ENCODE measurements at regions not wholly inside any gene's neighbourhood (a gene's known extent, or its start where the extent isn't known, plus 50 kb on each side); places are given as distances from the start of the nearest gene placed in this dataset.

DNA sequence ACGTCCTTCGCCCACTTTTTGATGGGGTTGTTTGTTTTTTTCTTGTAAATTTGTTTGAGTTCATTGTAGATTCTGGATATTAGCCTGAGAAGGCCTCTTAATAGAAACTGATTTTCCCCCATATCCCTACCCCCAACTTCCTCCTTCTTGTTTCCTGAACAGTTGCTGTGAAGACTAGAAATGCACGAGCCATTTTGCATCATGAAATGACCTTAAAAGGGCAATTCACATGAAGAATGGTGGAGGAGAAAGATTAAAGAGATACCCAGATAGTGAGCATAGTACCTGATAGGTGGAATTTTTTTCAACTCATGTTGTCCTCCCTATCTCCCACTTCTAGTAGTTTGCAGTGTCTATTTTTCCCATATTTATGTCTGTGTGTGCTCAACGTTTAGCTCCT lies 55.2 kb upstream of the KCNH8 start:
- DNase-seq (ENCODE audit: low spot score), result no peak

DNA sequence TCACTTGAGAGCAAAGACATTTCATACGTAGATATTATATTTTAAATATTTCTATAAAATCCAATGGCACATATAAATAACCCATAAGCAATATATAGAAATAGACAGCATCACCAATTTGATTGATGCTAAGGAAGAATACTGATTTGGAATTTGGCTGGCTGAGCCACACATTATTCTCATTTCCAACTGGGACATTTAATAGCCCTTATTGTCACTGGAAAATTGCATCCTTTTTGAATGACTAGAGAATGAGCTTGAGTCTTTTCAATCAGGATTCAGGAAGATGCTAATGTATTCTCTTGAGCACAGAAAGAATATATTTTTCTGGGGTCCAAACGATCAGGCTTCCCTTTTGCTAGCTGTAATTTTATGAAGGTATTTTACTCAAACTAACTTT lies 70.9 kb upstream of the KCNH8 start:
- DNase-seq (ENCODE audit: low spot score), result no peak

DNA sequence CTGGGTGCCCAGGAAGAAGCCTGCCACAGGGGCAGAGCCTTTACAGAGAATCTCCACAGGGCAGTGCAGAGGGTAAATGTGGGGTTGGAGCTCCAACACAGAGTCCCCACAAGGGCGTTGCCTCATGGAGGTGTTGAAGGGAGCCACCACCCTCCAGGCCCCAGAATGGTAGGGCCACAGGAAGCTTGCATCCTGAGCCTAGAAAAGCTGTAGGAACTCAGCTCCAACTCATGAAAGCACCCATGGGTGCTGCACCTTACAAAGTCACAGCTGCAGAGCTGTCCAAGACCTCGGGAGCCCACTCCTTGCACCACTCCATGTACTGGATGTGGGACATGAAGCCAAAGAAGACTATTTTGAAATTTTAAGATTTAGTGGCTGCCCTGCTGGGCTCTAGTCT lies 73.3 kb upstream of the KCNH8 start:
- no peak for DNase-seq (ENCODE audit: low spot score)

DNA sequence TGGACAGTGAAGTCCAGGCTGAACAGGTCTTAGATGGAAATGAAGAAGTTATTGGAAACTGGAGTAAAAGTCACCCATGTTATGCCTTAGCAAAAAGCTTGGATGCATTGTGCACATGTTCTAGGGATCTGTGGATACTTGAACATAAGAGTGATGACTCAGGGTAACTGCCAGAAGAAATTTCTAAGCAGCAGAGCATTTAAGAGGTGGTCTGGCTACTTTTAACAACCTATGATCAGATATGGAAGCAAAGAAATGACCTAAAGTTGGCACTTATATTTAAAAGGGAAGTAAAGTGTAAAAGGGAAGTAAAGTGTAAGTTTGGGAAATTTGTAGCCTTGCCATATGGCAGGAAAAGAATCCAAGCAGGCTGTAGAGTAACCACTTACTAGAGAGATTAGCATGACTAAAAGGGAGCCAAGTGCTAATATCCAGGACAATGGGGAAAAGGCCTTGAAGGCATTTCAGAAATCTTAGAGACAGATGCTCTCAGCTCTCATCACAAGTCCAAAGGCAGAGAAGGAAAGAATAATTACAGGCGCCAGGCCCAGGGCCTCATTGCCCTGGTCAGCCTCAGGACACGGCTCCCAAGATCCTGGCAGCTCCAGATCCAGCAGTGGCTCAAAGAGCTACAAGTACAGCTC lies 73.9 kb upstream of the KCNH8 start:
- DNase-seq (ENCODE audit: low spot score), result no peak

DNA sequence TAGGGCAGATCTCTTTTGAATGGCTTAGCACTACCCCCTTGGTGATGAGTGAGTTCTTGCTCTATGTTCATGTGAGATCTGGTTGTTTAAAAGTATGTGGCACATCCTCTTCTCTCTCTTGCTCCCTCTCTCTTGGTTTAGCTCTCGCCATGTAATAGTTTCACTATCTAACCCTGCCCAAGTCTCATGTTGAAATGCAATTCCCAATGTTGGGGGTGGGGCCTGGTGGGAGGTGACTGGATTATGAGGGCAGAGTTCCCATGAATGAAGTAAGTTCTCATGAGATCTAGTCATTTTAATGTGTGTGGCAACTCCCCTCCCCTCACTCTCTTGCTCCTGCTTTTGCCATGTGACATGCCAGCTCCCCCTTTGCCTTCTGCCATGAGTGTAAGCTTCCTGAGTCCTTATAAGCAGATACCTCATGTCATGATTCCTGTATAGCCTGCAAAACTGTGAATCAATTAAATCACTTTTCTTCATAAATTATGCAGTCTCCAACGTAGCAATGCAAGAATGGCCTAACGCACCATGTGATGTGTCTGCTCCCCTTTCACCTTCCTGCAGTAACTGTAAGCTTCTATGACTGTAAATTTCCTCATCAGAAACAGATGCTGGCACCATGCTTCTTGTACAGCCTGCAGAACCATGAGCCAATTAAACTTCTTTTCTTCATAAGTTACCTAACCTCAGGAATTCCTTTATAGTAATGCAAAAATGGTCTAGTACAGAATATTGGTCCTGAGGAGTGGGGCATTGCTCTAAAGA lies 74.8 kb upstream of the KCNH8 start:
- no peak for DNase-seq (ENCODE audit: low spot score)

DNA sequence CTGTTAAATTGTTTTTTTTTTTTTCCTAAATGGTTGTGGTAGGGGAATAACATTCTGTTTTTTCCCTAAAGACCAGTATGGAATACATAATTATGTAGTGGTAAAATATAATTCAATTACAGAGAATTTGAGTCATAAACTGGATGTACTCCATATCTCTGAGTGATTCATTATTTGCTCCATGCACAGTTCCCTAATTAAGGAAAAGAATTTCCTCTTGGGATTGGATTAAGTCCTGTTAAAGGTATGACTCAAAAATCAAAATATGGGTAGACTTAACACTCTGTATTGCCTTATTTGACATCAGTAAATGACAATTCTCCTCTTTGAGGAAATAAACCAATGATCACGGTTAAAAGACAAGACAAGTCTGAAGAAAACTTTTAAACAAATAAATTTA lies 78.0 kb upstream of the KCNH8 start:
- DNase-seq (ENCODE audit: low spot score), result no peak

DNA sequence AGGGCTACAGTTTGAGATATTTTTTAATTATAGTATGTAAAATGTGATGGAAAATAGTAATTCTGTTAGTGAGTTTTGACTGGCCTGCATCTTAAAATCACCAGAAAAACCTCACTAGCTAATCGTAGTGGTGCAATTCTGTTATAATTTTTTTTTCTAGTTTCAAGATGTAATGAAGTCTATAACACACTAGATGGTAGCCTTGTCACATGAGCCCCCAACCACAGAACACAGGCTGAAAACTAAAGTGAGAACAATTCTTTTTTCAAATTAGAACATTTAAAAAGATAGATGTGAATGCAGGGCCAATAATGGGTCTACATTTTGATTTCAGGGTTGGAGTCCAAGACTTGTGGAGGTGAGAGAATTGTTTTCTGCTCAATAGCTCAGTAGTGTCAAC lies 83.3 kb upstream of the KCNH8 start:
- no peak for DNase-seq (ENCODE audit: low spot score)

DNA sequence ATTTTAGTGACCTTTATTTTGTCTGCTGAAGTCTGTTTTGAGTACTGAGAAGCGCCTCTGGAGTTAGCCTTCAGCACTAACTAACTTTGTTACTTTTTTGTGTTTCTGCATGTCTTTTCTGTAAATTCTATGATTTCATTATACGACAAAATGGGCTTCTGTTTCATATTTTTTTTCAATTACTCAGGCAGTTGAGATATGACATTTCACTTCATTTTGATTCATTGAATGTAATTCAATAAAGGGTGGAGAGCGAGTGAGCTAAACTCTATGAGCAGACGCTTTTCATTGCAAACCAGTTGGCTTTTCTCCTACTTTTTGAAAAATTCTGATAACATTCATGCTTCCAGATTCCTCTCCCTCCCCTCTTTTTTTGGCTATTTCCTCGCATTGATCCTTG lies 84.4 kb upstream of the KCNH8 start:
- DNase-seq (ENCODE audit: low spot score), result no peak

DNA sequence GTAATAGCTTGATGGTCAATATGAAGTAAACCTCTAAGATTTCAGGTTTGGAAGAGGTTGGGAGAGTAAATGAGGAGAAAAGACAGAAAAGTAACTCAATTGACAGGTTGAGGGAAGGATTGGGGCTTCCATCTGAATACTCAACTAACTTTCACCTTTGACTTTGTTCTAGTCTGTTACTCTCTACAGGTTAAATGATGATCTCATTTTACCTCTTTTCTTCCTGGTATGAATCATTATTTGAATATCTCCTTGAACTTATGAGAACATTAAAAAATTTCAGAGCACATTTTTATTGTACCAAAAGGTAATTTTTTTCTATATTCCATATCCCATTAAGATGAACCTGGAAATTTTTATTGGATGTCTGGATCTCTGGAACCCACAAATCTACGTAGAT lies 87.9 kb upstream of the KCNH8 start:
- no peak for DNase-seq (ENCODE audit: low spot score)

DNA sequence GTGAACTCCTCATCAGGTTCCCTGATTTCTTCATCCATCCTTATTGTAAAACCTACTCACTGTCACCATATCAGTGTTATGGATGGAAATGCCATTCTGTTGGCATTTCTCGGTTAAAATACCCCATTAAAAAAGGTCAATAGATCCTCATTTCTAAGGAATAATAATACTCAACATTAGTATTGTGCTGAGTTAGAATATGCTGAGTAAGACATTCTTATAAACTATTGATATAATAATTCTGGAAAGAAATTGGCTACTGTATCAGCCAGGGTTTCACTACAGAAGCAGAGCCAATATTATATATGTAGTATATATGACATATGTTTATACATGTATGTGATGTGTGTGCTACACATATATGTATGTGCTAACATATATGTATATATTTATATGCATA lies 95.4 kb upstream of the KCNH8 start:
- no peak for DNase-seq (ENCODE audit: low spot score)

DNA sequence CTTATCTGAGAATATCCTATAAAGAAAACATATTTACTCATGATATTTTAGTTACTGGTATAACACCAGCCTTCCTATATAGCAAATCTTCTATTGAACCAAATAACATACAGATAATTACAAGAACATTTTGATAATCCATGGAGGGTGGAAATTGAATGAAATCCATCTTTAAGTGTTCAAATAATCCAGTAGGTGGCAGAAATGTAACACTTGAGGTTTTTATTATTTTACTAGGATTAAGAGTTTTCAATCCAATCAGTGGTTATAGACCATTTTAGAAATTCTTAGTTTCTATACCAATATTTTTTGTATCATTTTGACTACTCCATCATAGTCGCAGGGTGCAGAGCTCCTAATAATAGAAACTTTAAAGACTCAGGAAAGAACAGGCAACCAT lies 101.9 kb upstream of the KCNH8 start:
- DNase-seq (ENCODE audit: low spot score), result no peak

DNA sequence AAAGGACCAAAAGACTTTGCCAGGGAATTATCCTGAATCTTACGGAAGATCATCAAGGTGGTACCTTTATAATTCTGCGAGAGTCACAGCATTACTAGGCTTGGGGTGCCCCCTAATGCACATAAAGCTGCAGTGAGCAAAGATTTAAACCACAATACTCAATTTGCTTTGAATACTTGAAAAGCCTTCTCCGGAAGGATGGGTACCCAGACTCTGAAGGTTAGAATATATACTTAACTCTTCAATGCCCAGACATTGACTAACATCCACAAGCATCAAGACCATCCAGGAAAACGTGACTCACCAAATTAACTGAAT lies 117.8 kb upstream of the KCNH8 start:
- DNase-seq (ENCODE audit: low spot score), result no peak

DNA sequence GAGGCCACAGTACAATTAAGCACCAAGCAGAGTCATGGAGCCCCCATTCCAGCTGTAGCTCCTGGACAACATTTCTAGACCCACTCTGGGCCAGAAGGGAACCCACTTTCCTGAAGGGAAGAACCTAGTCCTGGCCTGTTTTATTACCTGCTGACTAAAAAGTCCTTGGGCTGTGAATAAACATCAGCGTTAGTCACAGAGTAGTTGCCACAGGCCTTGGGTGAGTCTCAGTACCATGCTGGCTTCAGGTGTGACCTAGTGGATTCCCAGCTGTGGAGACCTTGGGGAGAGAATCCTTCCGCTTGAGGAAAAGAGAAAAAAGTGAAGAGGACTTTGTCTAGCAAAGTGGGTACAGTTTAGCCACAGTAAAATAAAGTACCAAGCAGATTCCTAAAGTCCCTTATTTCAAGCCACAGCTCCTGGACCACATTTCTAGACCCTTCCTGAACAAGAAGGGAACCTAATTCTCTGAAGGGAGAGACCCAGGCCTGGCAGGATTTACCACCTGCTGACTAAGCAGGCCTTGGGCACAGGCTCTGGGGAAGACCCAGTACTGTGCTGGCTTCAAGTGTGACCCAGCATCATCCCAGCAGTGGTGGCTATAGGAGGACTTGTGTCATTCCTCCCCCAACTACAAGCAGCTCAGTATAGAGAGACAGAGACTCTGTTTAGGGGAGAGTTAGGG lies 118.3 kb upstream of the KCNH8 start:
- DNase-seq (ENCODE audit: low spot score), result no peak

DNA sequence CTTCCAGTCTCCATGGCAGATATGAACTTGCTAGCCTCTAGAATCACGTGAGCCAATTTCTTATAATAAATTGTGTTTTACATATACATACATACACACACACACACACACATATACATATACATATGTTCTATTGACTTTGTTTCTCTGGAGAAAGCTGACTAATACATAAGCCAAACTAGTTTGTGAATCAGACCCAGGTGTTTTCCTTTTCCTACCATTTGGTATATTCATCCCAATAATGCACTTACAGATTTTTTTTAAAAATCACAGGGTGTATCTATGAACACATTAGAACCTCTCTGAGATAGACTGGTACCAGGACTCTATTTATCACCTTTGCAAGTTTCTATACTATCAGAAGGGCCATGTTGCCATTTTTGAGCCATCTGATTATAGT lies 122.9 kb upstream of the KCNH8 start:
- no peak for DNase-seq (ENCODE audit: low spot score)

DNA sequence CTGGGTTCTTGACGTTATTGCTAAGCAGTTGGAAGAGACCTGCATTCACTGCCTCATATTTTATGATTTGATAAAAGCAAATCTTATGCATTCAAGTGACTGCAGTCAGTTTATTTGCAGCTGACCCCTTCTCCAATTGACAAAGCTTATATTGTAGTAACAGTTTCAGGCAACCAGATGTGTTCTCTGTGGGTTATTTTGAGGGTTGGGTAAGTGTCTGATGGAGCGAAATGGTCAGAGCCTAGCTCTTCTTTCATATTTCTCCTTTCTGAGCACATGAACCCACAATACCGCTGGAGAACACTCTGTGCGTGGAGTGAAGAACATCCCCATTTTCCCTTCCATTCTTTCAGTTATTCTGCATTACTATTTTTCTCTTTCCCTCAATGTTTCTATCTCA lies 125.8 kb upstream of the KCNH8 start:
- DNase-seq (ENCODE audit: low spot score), result no peak

DNA sequence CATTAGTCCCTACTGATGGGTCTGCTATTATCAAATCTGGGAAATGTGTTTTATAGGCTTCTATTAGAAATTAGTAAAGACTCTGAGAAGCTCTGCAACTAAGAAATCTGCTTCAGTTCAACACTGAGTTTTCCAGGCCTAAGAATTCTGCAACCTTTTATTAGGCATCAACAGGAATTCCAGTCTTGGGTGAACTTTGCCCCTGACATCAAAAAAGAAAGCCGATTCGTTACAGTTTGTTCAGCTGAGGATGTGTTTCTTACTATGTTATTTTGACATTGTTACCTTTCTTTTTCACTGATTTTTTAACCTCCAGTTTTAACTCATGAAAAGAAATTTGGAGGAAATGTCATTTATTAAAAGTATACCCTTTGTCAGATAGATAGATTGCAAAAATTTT lies 131.5 kb upstream of the KCNH8 start:
- no peak for DNase-seq (ENCODE audit: low spot score)

DNA sequence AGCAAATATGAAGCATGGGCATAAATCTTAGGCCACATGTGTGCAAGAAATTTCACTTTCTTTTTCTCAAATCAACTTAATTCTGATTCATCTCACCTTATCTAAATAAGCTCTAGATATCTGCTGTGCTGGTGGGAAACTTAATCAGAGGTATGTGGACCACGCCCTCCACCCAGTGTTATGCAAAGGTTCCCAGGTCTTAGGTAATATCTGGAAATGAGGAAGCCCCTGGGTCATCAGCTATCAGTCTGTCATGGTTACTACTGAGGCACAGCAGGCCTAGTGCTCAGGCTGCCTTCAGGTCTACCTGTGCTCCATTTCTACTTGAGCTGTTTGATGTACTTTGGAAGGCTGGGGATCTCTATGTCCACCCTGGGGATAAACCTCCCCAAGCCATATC lies 134.4 kb upstream of the KCNH8 start:
- no peak for DNase-seq (ENCODE audit: low spot score)

DNA sequence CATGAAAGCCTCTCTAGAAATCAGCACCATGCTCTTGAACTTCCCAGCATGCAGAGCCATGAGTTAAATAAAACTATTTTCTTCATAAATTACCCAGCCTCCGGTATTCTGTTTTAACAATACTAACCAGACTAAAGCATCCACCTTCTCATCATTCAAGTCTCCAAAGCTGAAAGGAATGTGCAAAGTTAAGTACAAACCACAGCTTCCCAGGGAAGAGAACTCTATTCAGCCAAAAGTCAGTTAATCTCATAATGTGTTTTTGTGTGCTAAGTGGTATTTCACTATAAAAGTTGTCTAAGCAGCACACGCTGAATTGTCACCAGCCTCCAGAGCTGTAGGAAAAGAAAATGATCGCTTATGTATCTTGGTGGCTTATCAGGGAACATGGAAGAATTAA lies 135.5 kb upstream of the KCNH8 start:
- DNase-seq (ENCODE audit: low spot score), result no peak

DNA sequence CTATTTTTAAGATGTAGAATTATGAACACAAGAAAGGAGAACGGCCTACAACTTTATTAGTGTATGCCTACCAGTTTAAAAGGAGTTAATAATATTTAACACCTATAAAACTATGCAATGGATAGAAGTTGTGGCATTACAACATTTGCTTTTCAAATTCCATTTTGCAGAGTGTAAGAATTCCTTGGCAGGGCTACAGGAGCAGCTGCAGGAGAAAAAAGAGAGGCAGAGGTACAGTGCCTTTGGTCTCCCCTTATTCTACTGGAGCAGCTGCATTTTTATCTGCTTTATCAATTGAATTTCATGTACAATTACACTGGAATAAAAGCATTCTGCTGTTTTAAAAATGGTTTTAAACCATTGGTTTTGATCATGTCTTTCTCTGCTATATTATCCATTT lies 145.7 kb upstream of the KCNH8 start:
- DNase-seq (ENCODE audit: low spot score), result no peak

DNA sequence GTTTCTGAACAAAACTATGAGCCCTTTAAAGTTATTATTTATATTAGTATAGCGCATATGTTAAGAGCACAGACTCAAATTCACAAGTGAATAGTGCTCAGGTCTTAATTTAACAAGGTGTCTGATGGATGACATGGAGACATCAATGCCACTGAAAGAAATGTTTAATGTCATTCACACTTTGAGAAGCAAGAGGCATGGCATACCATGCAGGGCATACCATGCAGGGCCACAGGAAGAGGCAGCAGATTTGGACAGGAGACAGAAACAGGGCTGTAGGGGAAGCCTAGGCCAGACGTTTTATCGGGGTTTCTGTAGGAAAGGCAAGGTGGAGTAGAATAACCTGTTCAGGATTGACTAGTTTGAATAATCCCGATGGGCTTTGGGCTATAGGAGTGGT lies 150.2 kb upstream of the KCNH8 start:
- no peak for DNase-seq (ENCODE audit: low spot score)

DNA sequence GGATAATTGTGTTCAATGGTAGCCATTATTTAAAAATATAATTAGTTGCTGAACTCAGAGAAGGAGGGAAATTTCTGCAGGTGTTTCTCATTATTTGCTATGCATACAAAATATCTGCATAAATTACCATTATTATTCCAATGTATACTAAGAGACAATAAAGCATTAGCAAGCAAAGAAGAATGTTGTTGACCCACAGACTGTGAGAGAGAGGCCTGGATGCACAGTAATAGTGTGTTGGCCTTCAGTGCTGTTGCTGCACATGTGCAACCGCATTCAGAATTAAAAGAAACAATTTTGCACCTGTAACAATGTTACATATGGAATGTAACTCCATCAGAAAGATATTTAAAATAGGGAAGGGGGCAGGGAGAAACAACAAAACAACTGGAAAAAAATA lies 155.6 kb upstream of the KCNH8 start:
- DNase-seq (ENCODE audit: low spot score), result no peak

DNA sequence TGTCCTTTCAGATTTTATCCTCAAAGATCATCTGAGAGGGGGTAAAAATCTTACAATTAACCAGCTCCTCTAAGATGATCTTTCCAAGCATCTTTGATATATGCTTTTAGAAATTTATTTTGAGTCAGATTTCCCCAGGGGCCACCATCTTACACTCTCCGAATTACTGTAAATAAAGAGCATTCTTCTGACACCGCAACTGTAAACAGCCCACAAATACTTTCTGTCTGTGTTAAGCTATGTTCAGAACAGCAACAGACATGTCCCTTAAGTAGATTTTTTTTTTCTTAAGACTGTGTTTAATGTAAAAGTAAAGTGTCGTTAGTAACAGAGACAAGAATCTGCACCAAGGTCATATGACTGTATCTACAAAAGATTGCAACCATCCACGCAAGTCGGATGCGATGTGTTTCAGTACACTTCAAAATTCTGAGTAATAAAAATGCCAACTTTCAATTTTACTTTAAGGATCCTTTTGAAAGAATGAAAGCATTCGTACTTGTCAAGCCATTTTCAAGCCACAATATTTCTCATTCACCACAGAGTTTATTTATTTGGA lies 159.0 kb upstream of the KCNH8 start:
- DNase-seq (ENCODE audit: low spot score), result no peak

DNA sequence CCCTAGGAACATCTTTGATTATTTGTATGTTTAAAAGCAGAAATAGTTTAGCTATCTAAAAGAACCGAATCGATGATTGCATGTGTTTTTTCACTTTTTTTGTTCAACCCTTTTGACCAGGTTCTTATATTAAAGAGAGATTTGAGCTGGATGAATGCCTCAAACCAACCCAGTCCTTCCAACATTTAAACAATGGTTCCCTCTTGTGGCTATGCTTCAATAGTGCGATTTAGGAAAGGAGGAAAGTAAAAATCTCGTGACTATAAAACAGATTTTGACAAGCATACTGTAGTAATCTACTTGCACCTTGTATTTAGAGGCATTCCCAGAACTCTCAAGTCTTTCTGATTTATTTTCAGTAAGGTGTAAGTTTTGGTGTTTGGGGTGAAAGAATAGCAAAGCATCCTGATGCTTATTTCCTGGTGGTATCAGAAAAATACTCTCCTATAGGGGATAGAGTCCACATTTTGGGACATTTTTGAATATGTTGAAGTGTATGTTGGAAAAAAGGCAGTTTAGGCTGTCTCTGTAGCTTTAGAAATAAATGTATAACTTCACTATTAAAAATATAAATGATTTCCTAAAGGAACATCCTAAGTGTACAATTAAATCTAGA lies 159.6 kb upstream of the KCNH8 start:
- no peak for DNase-seq (ENCODE audit: low spot score)

All from ureter (tissue), 1 donor.